Fibroblast of peridontal ligament (primary cell): ENCODE measurements at regions not wholly inside any gene's neighbourhood (a gene's known extent, or its start where the extent isn't known, plus 50 kb on each side); places are given as distances from the start of the nearest gene placed in this dataset.
A peak's percentile ranks its signal among the peaks of the same experiment; 100 is the strongest.
"Not testable (repeated sequence)": the region's sequence is repeated elsewhere in the genome, so short reads cannot be mapped to it uniquely, and the experiment has no call there.

ENCODE experiments used
- DNase-seq: peaks from one replicate; pipeline ENCODE4 v3.0.0-alpha.2; 2010; ENCODE audit errors: extremely low read depth

GRCh38 chr6:109875973-109876372 lies 102.1 kb upstream of the GPR6 start:
- no peak for DNase-seq

GRCh38 chr6:109877028-109878004 lies 100.8 kb upstream of the GPR6 start:
- no peak for DNase-seq

GRCh38 chr6:109878005-109878690 lies 100.0 kb upstream of the GPR6 start:
- DNase-seq = not testable (repeated sequence)

GRCh38 chr6:109879081-109879480 lies 99.0 kb upstream of the GPR6 start:
- DNase-seq = not testable (repeated sequence)

- DNase-seq = no peak
Observed at GRCh38 chr6:109879521-109879920, 98.6 kb upstream of the GPR6 start.

GRCh38 chr6:109881069-109881468 lies 97.0 kb upstream of the GPR6 start:
- not testable (repeated sequence) for DNase-seq

- DNase-seq = peak; percentile 48
Observed at GRCh38 chr6:109881953-109882490, 96.1 kb upstream of the GPR6 start.

GRCh38 chr6:109891924-109892323 lies 86.2 kb upstream of the GPR6 start:
- DNase-seq = no peak

GRCh38 chr6:109892451-109893435 lies 85.4 kb upstream of the GPR6 start:
- no peak for DNase-seq

GRCh38 chr6:109893606-109894005 lies 84.5 kb upstream of the GPR6 start:
- DNase-seq = no peak

- no peak for DNase-seq
Observed at GRCh38 chr6:109894181-109894580, 83.9 kb upstream of the GPR6 start.

- DNase-seq = peak; percentile 84
Observed at GRCh38 chr6:109896341-109896740, 81.8 kb upstream of the GPR6 start.

- no peak for DNase-seq
Observed at GRCh38 chr6:109897025-109897424, 81.1 kb upstream of the GPR6 start.

- no peak for DNase-seq
Observed at GRCh38 chr6:109897561-109898080, 80.5 kb upstream of the GPR6 start.

GRCh38 chr6:109901976-109902375 lies 76.1 kb upstream of the GPR6 start:
- DNase-seq = no peak

- DNase-seq = no peak
Observed at GRCh38 chr6:109902870-109903269, 75.2 kb upstream of the GPR6 start.

- no peak for DNase-seq
Observed at GRCh38 chr6:109910571-109910970, 67.5 kb upstream of the GPR6 start.

- DNase-seq = no peak
Observed at GRCh38 chr6:109912118-109912517, 66.0 kb upstream of the GPR6 start.

- DNase-seq = no peak
Observed at GRCh38 chr6:109912952-109913351, 65.2 kb upstream of the GPR6 start.

- not testable (repeated sequence) for DNase-seq
Observed at GRCh38 chr6:109915748-109916147, 62.4 kb upstream of the GPR6 start.

GRCh38 chr6:109916759-109917158 lies 61.4 kb upstream of the GPR6 start:
- no peak for DNase-seq
